Endodermal cell (in vitro differentiated cells): ENCODE measurements at regions not wholly inside any gene's neighbourhood (a gene's known extent, or its start where the extent isn't known, plus 50 kb on each side); places are given as distances from the start of the nearest gene placed in this dataset.

Experiments
- DNase-seq: peaks from one replicate; pipeline ENCODE4 v3.0.0-alpha.2; 2017
- H3K27ac ChIP-seq: 2 replicates; pipeline ENCODE4 v1.5.1; 2013; ENCODE audit warnings: mild to moderate bottlenecking, low read depth, low read length, moderate library complexity
- H3K27me3 ChIP-seq: 2 replicates; pipeline ENCODE4 v1.6.1; 2013; ENCODE audit warnings: mild to moderate bottlenecking, low read length, moderate library complexity; ENCODE audit not compliant: insufficient read depth, control insufficient read depth, poor library complexity, severe bottlenecking
- H3K36me3 ChIP-seq: 2 replicates; pipeline ENCODE4 v1.7.0; 2013; ENCODE audit warnings: mild to moderate bottlenecking, low read length, moderate library complexity; ENCODE audit not compliant: control insufficient read depth, insufficient read depth
- H3K4me1 ChIP-seq: one replicate; pipeline ENCODE4 v1.7.0; 2013; ENCODE audit warnings: low read length; ENCODE audit not compliant: control insufficient read depth, insufficient read depth
- H3K4me3 ChIP-seq: 2 replicates; pipeline ENCODE4 v1.5.1; 2013; ENCODE audit warnings: mild to moderate bottlenecking, low read length, moderate library complexity
- H3K9ac ChIP-seq: 2 replicates; pipeline ENCODE4 v1.6.1; 2013; ENCODE audit warnings: mild to moderate bottlenecking, low read length, moderate library complexity; ENCODE audit not compliant: poor library complexity, severe bottlenecking; ENCODE audit errors: extremely low read depth
- H3K9me3 ChIP-seq: 2 replicates; pipeline ENCODE4 v1.6.1; 2013; ENCODE audit warnings: mild to moderate bottlenecking, low read length, moderate library complexity; ENCODE audit not compliant: control insufficient read depth
- H3K27ac Mint-ChIP-seq: 2 replicates; pipeline ENCODE4 v1.8.0; 2020; ENCODE audit warnings: mixed read lengths
- H3K27me3 Mint-ChIP-seq: 2 replicates; pipeline ENCODE4 v1.8.0; 2021; ENCODE audit warnings: mild to moderate bottlenecking, mixed read lengths; ENCODE audit not compliant: insufficient read depth
- H3K36me3 Mint-ChIP-seq: 2 replicates; pipeline ENCODE4 v1.8.0; 2020; ENCODE audit warnings: low read depth, mixed read lengths
- H3K4me1 Mint-ChIP-seq: 2 replicates; pipeline ENCODE4 v1.8.0; 2020; ENCODE audit warnings: mixed read lengths
- H3K4me3 Mint-ChIP-seq: 2 replicates; pipeline ENCODE4 v1.8.0; 2020; ENCODE audit warnings: mild to moderate bottlenecking, moderate library complexity, mixed read lengths
- H3K9me3 Mint-ChIP-seq: 2 replicates; pipeline ENCODE4 v1.8.0; 2020; ENCODE audit warnings: mild to moderate bottlenecking, mixed read lengths
- CTCF ChIP-seq: fragments of 200-600 bp; sonication (generic); conservative IDR thresholded peaks from 2 replicates; pipeline ENCODE4 v1.5.0; 2021; ENCODE audit warnings: antibody characterized with exemption, mild to moderate bottlenecking
- WGBS, 2 experiments: methylation state at CpG; one replicate each; pipeline versions ENCODE4 v1.1.5 to v1.1.7; 2013; ENCODE audit warnings: missing lambda C conversion rate in 2 of 2, mixed read lengths in 1 of 2; ENCODE audit not compliant: insufficient coverage in 1 of 2, insufficient read length in 1 of 2; 5-methylcytosine and 5-hydroxymethylcytosine counted together

DNA sequence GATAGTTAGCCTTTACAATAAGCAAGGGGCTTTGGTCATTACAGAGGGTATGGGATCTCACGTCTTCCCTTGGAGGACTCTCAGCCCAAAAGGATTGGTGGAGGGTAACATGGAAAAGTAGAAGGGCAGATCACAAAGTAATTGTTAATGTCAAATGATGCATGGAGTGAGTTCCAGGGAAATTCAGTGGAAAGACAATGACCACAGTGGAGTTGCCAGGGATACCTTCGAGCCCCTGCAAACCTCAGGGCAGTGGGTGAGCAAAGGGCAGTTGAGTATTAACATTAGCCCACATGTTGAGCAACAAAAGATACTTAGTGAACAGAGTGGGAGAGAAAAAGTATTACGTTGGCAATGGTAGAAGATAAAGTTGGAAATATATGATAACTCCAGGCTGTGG is 593.4 kb upstream of the NR2F2 start:
- no peaks in the 10 kb centered on the region for H3K36me3 Mint-ChIP-seq
- H3K27ac Mint-ChIP-seq = no peak overlapping the region
- no peaks in the 10 kb centered on the region for H3K9me3 ChIP-seq
- H3K27me3 Mint-ChIP-seq = no peaks in the 10 kb centered on the region
- no peaks in the 10 kb centered on the region for H3K9me3 Mint-ChIP-seq
- H3K9ac ChIP-seq = no peak overlapping the region
- H3K27ac ChIP-seq = no peak overlapping the region
- no peak for TF ChIP-seq CTCF
- 70 to 86% methylated on average over 2 to 3 of the region's 3 CpGs for WGBS, 2 experiments
- no peaks in the 10 kb centered on the region for H3K36me3 ChIP-seq
- no peaks in the 10 kb centered on the region for H3K4me1 ChIP-seq
- H3K4me3 Mint-ChIP-seq = no peak overlapping the region
- no peaks in the 10 kb centered on the region for H3K27me3 ChIP-seq
- H3K4me1 Mint-ChIP-seq = no peaks in the 10 kb centered on the region
- DNase-seq = no peak
- no peak overlapping the region for H3K4me3 ChIP-seq

- no peaks in the 10 kb centered on the region for H3K27me3 ChIP-seq
- Mint-ChIP-seq H3K9me3 (no peaks in the 10 kb centered on the region), H3K4me1 (no peaks in the 10 kb centered on the region), H3K36me3 (no peaks in the 10 kb centered on the region), H3K27ac (no peak overlapping the region), H3K4me3 (no peak overlapping the region), H3K27me3 (no peaks in the 10 kb centered on the region)
- 92 to 97% methylated on average over 4 to 5 of the region's 5 CpGs for WGBS, 2 experiments
- no peak for TF ChIP-seq CTCF
- no peak for DNase-seq
- no peaks in the 10 kb centered on the region for H3K36me3 ChIP-seq
- H3K27ac ChIP-seq = no peak overlapping the region
- no peak overlapping the region for H3K9ac ChIP-seq
- H3K4me1 ChIP-seq = no peaks in the 10 kb centered on the region
- H3K9me3 ChIP-seq = no peaks in the 10 kb centered on the region
- H3K4me3 ChIP-seq = no peak overlapping the region
Observed at GRCh38 chr15:95739131-95739530, 591.4 kb upstream of the NR2F2 start.

GRCh38 chr15:95741830-95742229 is 588.7 kb upstream of the NR2F2 start:
- Histone ChIP-seq H3K27ac (no peak overlapping the region), H3K4me1 (no peaks in the 10 kb centered on the region), H3K9me3 (no peaks in the 10 kb centered on the region), H3K36me3 (no peaks in the 10 kb centered on the region), H3K27me3 (no peaks in the 10 kb centered on the region), H3K4me3 (no peak overlapping the region), H3K9ac (no peak overlapping the region)
- WGBS, 2 experiments = 95 to 100% methylated on average over 3 to 4 of the region's 4 CpGs
- Mint-ChIP-seq H3K36me3 (no peaks in the 10 kb centered on the region), H3K27ac (no peak overlapping the region), H3K4me3 (no peak overlapping the region), H3K4me1 (no peaks in the 10 kb centered on the region), H3K27me3 (no peaks in the 10 kb centered on the region), H3K9me3 (no peaks in the 10 kb centered on the region)
- TF ChIP-seq CTCF = no peak
- no peak for DNase-seq
